Mucosa of stomach (tissue), 1 donor: ENCODE measurements at regions not wholly inside any gene's neighbourhood (a gene's known extent, or its start where the extent isn't known, plus 50 kb on each side); places are given as distances from the start of the nearest gene placed in this dataset.
"Not testable (repeated sequence)": the region's sequence is repeated elsewhere in the genome, so short reads cannot be mapped to it uniquely, and the experiment has no call there.

Experiments used
- H3K27me3 ChIP-seq: one replicate; pipeline ENCODE4 v1.7.0; 2013; ENCODE audit warnings: mild to moderate bottlenecking, low read length; ENCODE audit not compliant: control insufficient read depth, insufficient read depth
- H3K36me3 ChIP-seq: one replicate; pipeline ENCODE4 v1.7.0; 2013; ENCODE audit warnings: low read length; ENCODE audit not compliant: control insufficient read depth, insufficient read depth
- H3K4me1 ChIP-seq: one replicate; pipeline ENCODE4 v1.7.0; 2013; ENCODE audit warnings: mild to moderate bottlenecking, low read length; ENCODE audit not compliant: control insufficient read depth, insufficient read depth
- H3K4me3 ChIP-seq: one replicate; pipeline ENCODE4 v1.7.0; 2013; ENCODE audit warnings: low read length
- H3K9ac ChIP-seq: one replicate; pipeline ENCODE4 v1.7.0; 2013; ENCODE audit warnings: mild to moderate bottlenecking, low read length, moderate library complexity
- H3K9me3 ChIP-seq: one replicate; pipeline ENCODE4 v1.7.0; 2013; ENCODE audit warnings: mild to moderate bottlenecking, low read length, moderate library complexity; ENCODE audit not compliant: control insufficient read depth
- donor health status: Pancreatic carcinoma.

GRCh38 chr4:12126474-12126873 lies 697.8 kb upstream of the HS3ST1 start:
- H3K9me3 ChIP-seq = no peaks in the 10 kb centered on the region
- H3K4me1 ChIP-seq = no peaks in the 10 kb centered on the region
- H3K9ac ChIP-seq = no peak overlapping the region
- no peaks in the 10 kb centered on the region for H3K27me3 ChIP-seq
- no peaks in the 10 kb centered on the region for H3K36me3 ChIP-seq
- no peak overlapping the region for H3K4me3 ChIP-seq

DNA sequence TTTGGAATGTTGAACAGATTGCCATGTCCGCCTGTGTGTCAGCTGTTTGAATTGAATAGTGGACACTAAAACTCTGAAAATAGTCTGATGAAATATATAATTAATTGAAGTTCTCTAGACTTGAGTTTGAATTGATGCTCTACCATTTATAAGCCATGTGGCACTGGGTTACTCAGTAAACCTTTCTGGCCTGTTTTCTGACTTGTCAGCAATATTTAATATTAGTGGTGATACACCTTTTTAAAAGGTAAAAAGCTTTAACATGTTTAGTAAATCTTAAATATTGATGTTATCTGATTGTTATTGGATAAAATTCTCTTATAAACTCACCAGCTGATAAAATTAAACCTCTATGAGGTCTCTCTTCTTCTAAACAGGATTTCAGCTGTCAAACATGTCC lies 695.4 kb upstream of the HS3ST1 start:
- no peaks in the 10 kb centered on the region for H3K9me3 ChIP-seq
- no peaks in the 10 kb centered on the region for H3K36me3 ChIP-seq
- no peak overlapping the region for H3K9ac ChIP-seq
- H3K4me1 ChIP-seq = no peaks in the 10 kb centered on the region
- no peaks in the 10 kb centered on the region for H3K27me3 ChIP-seq
- H3K4me3 ChIP-seq = no peak overlapping the region

GRCh38 chr4:12123707-12124106 lies 695.0 kb upstream of the HS3ST1 start:
- Histone ChIP-seq H3K9me3 (no peaks in the 10 kb centered on the region), H3K27me3 (no peaks in the 10 kb centered on the region), H3K9ac (no peak overlapping the region), H3K4me3 (no peak overlapping the region), H3K36me3 (no peaks in the 10 kb centered on the region), H3K4me1 (no peaks in the 10 kb centered on the region)

GRCh38 chr4:12122316-12122715 lies 693.6 kb upstream of the HS3ST1 start:
- no peaks in the 10 kb centered on the region for H3K36me3 ChIP-seq
- H3K4me1 ChIP-seq = no peaks in the 10 kb centered on the region
- no peak overlapping the region for H3K9ac ChIP-seq
- no peak overlapping the region for H3K4me3 ChIP-seq
- H3K9me3 ChIP-seq = no peaks in the 10 kb centered on the region
- no peaks in the 10 kb centered on the region for H3K27me3 ChIP-seq

- no peaks in the 10 kb centered on the region for H3K36me3 ChIP-seq
- H3K9ac ChIP-seq = no peak overlapping the region
- no peaks in the 10 kb centered on the region for H3K27me3 ChIP-seq
- H3K9me3 ChIP-seq = no peaks in the 10 kb centered on the region
- H3K4me1 ChIP-seq = no peaks in the 10 kb centered on the region
- H3K4me3 ChIP-seq = no peak overlapping the region
These were observed 692.3 kb upstream of the HS3ST1 start for GRCh38 chr4:12120968-12121367.

DNA sequence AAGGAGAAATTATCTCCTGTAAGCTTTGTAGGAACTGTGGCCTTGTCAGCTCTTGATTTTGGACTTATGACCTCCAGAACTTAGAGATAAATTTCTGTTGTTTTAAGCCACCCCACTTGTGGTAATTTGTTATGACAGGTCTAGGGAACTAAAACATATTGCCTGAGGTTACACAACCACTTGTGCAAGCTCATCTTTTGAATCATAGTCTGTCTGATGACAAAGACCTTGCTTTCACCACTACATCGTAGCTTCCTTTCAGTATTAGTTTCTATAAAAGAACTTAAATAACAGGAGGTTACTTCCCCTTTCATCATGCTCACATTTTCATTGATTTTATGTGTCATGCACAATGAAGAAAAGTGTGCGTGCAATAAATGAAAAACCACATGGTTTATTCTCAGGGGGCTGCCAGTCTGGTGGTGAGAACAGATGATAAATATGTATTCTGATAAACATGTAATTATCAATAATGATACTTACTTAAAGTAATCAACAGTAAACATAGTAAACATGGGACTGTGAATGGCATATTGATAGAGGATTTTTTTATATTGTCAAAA lies 690.0 kb upstream of the HS3ST1 start:
- H3K4me1 ChIP-seq = no peaks in the 10 kb centered on the region
- no peaks in the 10 kb centered on the region for H3K9me3 ChIP-seq
- no peaks in the 10 kb centered on the region for H3K27me3 ChIP-seq

GRCh38 chr4:12116009-12116552 lies 687.4 kb upstream of the HS3ST1 start:
- Histone ChIP-seq H3K9ac (no peak overlapping the region), H3K4me1 (no peaks in the 10 kb centered on the region), H3K36me3 (no peaks in the 10 kb centered on the region), H3K27me3 (no peaks in the 10 kb centered on the region), H3K9me3 (no peaks in the 10 kb centered on the region), H3K4me3 (no peak overlapping the region)

More for the DNA sequence above, 690.0 kb upstream of the HS3ST1 start:
- no peak overlapping the region for H3K9ac ChIP-seq
- no peak overlapping the region for H3K4me3 ChIP-seq
- H3K36me3 ChIP-seq = no peaks in the 10 kb centered on the region

- Histone ChIP-seq H3K27me3 (no peaks in the 10 kb centered on the region), H3K36me3 (no peaks in the 10 kb centered on the region), H3K4me3 (no peak overlapping the region), H3K9me3 (no peaks in the 10 kb centered on the region), H3K4me1 (no peaks in the 10 kb centered on the region), H3K9ac (no peak overlapping the region)
These were observed 681.9 kb upstream of the HS3ST1 start for GRCh38 chr4:12110627-12111026.

DNA sequence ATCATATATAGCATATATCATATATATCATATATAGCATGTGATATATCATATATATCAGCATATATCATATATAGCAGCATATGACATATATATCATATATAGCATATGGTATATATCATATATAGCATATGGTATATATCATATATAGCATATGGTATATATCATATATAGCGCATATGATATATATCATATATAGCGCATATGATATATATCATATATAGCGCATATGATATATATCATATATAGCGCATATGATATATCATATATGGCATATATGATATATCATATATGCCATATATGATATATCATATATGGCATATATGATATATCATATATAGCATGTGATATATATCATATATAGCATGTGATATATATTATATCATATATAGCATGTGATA lies 680.4 kb upstream of the HS3ST1 start:
- H3K4me3 ChIP-seq, H3K9ac ChIP-seq, H3K4me1 ChIP-seq, H3K9me3 ChIP-seq, H3K27me3 ChIP-seq, H3K36me3 ChIP-seq: not testable (repeated sequence)

DNA sequence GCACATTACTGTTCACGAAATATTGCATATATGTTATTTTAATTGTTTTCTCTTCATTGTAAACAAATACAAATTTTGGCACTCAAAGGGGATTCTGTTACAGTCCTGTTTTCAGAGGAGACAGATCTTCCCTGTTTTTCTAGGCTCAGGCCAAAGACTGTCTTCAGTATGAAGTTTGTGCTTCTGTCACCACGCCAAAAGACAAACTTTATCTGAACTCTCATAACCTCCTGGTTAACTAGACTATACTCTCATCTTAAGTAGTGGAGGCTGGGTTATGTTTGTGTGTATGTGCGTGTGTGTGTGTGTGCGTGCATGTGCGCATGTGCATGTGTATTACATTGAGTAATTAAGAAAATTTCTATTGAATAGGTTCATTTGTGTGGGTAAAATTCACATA lies 676.8 kb upstream of the HS3ST1 start:
- Histone ChIP-seq H3K4me1 (no peaks in the 10 kb centered on the region), H3K9me3 (no peaks in the 10 kb centered on the region), H3K4me3 (no peak overlapping the region), H3K27me3 (no peaks in the 10 kb centered on the region), H3K9ac (no peak overlapping the region), H3K36me3 (no peaks in the 10 kb centered on the region)

DNA sequence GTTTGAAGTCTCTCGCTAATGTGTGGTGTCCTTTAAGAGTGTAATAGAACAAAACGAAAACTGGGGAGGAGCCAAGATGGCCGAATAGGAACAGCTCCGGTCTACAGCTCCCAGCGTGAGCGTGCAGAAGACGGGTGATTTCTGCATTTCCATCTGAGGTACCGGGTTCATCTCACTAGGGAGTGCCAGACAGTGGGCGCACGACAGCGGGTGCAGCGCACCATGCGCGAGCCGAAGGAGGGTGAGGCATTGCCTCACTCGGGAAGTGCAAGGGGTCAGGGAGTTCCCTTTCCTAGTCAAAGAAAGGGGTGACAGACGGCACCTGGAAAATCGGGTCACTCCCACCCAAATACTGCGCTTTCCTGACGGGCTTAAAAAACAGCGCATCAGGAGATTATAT lies 661.2 kb upstream of the HS3ST1 start:
- not testable (repeated sequence) for H3K4me3 ChIP-seq

GRCh38 chr4:12084690-12085089 lies 656.0 kb upstream of the HS3ST1 start:
- Histone ChIP-seq H3K36me3 (no peaks in the 10 kb centered on the region), H3K9ac (no peak overlapping the region), H3K4me3 (no peak overlapping the region), H3K9me3 (no peaks in the 10 kb centered on the region), H3K4me1 (no peaks in the 10 kb centered on the region), H3K27me3 (no peaks in the 10 kb centered on the region)

More for the DNA sequence above, 661.2 kb upstream of the HS3ST1 start:
- not testable (repeated sequence) for H3K4me1 ChIP-seq, H3K36me3 ChIP-seq, H3K9ac ChIP-seq, H3K27me3 ChIP-seq, H3K9me3 ChIP-seq

DNA sequence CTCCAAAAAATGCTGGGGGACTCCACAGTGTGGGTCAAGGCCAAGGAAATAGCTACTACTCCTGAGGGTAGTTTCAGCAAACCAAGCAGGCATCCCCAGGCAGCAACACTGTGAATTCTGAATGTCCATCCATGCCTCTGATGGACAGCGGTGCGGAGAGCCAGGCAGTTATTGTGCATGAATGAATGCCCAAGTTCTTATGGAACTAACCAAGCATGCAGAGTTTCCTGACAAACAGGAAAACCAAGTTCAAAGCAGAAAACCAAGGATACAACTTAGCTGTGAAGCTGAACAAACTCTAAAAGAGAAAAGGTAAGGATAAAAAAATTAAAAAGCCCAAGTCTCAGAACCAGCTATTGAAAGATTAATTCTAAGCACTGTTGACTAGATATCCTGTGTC lies 642.6 kb upstream of the HS3ST1 start:
- no peak overlapping the region for H3K4me3 ChIP-seq
- no peaks in the 10 kb centered on the region for H3K9me3 ChIP-seq
- no peaks in the 10 kb centered on the region for H3K4me1 ChIP-seq
- no peaks in the 10 kb centered on the region for H3K27me3 ChIP-seq
- no peaks in the 10 kb centered on the region for H3K36me3 ChIP-seq
- H3K9ac ChIP-seq = no peak overlapping the region
